HFFc6 (cell line): ENCODE measurements at regions not wholly inside any gene's neighbourhood (a gene's known extent, or its start where the extent isn't known, plus 50 kb on each side); places are given as distances from the start of the nearest gene placed in this dataset.

Source experiments
- DNase-seq: peaks from one replicate; pipeline ENCODE4 v3.0.0-alpha.2; 2018
- H3K27ac Mint-ChIP-seq: 2 replicates; pipeline ENCODE4 v1.8.0; 2020; ENCODE audit warnings: mild to moderate bottlenecking, mixed read lengths
- H3K27me3 Mint-ChIP-seq: 2 replicates; pipeline ENCODE4 v1.8.0; 2021; ENCODE audit warnings: mild to moderate bottlenecking, moderate library complexity, mixed read lengths; ENCODE audit not compliant: insufficient read depth
- H3K36me3 Mint-ChIP-seq: 2 replicates; pipeline ENCODE4 v1.8.0; 2021; ENCODE audit warnings: low read depth, mixed read lengths
- H3K4me1 Mint-ChIP-seq: 2 replicates; pipeline ENCODE4 v1.8.0; 2020; ENCODE audit warnings: low read depth, mixed read lengths
- H3K4me3 Mint-ChIP-seq: 2 replicates; pipeline ENCODE4 v1.8.0; 2020; ENCODE audit warnings: mild to moderate bottlenecking, moderate library complexity, mixed read lengths
- H3K9me3 Mint-ChIP-seq: 2 replicates; pipeline ENCODE4 v1.8.0; 2020; ENCODE audit warnings: mild to moderate bottlenecking, mixed read lengths
- CTCF ChIP-seq: fragments of 200-600 bp; sonication (generic); IDR thresholded peaks from 2 replicates; pipeline ENCODE4 v1.5.0; 2021; ENCODE audit warnings: antibody characterized with exemption, mild to moderate bottlenecking

GRCh38 chr20:4585758-4586157 lies 100.5 kb upstream of the PRNP start:
- peak overlapping the region; percentile 22; the same call in 1 of the 2 replicates for H3K27ac Mint-ChIP-seq
- H3K4me1 Mint-ChIP-seq: peaks cover 20% of the 10 kb centered on the region
- peaks cover 15% of the 10 kb centered on the region for H3K9me3 Mint-ChIP-seq
- peaks cover 27% of the 10 kb centered on the region for H3K36me3 Mint-ChIP-seq
- no peak for DNase-seq
- no peak for TF ChIP-seq CTCF
- H3K4me3 Mint-ChIP-seq: no peak overlapping the region
- no peaks in the 10 kb centered on the region for H3K27me3 Mint-ChIP-seq

GRCh38 chr20:4585104-4585753 lies 101.0 kb upstream of the PRNP start:
- DNase-seq: peak; percentile 60
- no peak for TF ChIP-seq CTCF
- Mint-ChIP-seq H3K4me3 (no peak overlapping the region), H3K36me3 (peaks cover 27% of the 10 kb centered on the region), H3K4me1 (peaks cover 18% of the 10 kb centered on the region), H3K9me3 (peaks cover 15% of the 10 kb centered on the region), H3K27ac (peak overlapping the region; percentile 67; the same call in 1 of the 2 replicates), H3K27me3 (no peaks in the 10 kb centered on the region)

GRCh38 chr20:4584510-4584909 lies 101.7 kb upstream of the PRNP start:
- H3K4me3 Mint-ChIP-seq: no peak overlapping the region
- H3K9me3 Mint-ChIP-seq: peaks cover 15% of the 10 kb centered on the region
- no peaks in the 10 kb centered on the region for H3K27me3 Mint-ChIP-seq
- no peak for DNase-seq
- peaks cover 27% of the 10 kb centered on the region for H3K36me3 Mint-ChIP-seq
- TF ChIP-seq CTCF: no peak
- H3K27ac Mint-ChIP-seq: no peak overlapping the region
- H3K4me1 Mint-ChIP-seq: peaks cover 15% of the 10 kb centered on the region

GRCh38 chr20:4581838-4582237 lies 104.4 kb upstream of the PRNP start:
- no peak; the same call in 1 of the 2 replicates for TF ChIP-seq CTCF
- H3K4me3 Mint-ChIP-seq: no peak overlapping the region
- peaks cover 22% of the 10 kb centered on the region for H3K4me1 Mint-ChIP-seq
- no peaks in the 10 kb centered on the region; the same call in 1 of the 2 replicates for H3K27me3 Mint-ChIP-seq
- no peak overlapping the region for H3K27ac Mint-ChIP-seq
- DNase-seq: no peak
- peaks cover 27% of the 10 kb centered on the region for H3K36me3 Mint-ChIP-seq
- H3K9me3 Mint-ChIP-seq: peaks cover 15% of the 10 kb centered on the region

- H3K36me3 Mint-ChIP-seq: peaks cover 12% of the 10 kb centered on the region
- DNase-seq: no peak
- H3K4me3 Mint-ChIP-seq: no peak overlapping the region
- H3K27ac Mint-ChIP-seq: no peak overlapping the region
- no peak for TF ChIP-seq CTCF
- peaks cover 3% of the 10 kb centered on the region; the same call in 1 of the 2 replicates for H3K27me3 Mint-ChIP-seq
- H3K4me1 Mint-ChIP-seq: peaks cover 32% of the 10 kb centered on the region
- H3K9me3 Mint-ChIP-seq: peaks cover 3% of the 10 kb centered on the region; the same call in 1 of the 2 replicates
Observed at GRCh38 chr20:4578375-4578774, 107.9 kb upstream of the PRNP start.
